Panc1 (cell line): ENCODE measurements at regions not wholly inside any gene's neighbourhood (a gene's known extent, or its start where the extent isn't known, plus 50 kb on each side); places are given as distances from the start of the nearest gene placed in this dataset.

Experiments used
- ATAC-seq: fragments of 200-7000 bp; cut with Tn5 transposase; 2 replicates; pipeline ENCODE4 v1.9.1; 2020; ENCODE audit warnings: mild to moderate bottlenecking, moderate library complexity
- BruUV-seq: library from RNA; stranded (reverse); fragments of 400-500 nt; replicated peaks from 2 replicates; lab custom pipeline; 2021; lab: Mats Ljungman, UMichigan
- CTCF ChIA-PET: fragments of 300-600 bp; sonication (Branson Sonifier 250); formaldehyde crosslinking; loops from one replicate; lab custom pipeline; 2022; ENCODE audit warnings: antibody characterized with exemption; lab: Charles Lee
- POLR2A ChIA-PET: fragments of 300-600 bp; sonication (Branson Sonifier 250); formaldehyde crosslinking; loops from one replicate; lab custom pipeline; 2022; ENCODE audit warnings: antibody characterized with exemption; lab: Charles Lee
- DNase-seq: peaks from one replicate; pipeline ENCODE4 v3.0.0-alpha.2; 2010; ENCODE audit warnings: low read depth, low spot score
- H3K27ac ChIP-seq: 2 replicates; pipeline ENCODE4 v1.5.1; 2011; ENCODE audit warnings: mild to moderate bottlenecking, low read length, inconsistent platforms
- H3K27me3 ChIP-seq: fragments of 200-500 bp; sonication (Bioruptor generic); 2 replicates; pipeline ENCODE4 v1.6.0; 2014; ENCODE audit warnings: low read length, inconsistent platforms; ENCODE audit not compliant: control insufficient read depth, insufficient read depth
- H3K36me3 ChIP-seq: fragments of 200-500 bp; sonication (Bioruptor generic); 2 replicates; pipeline ENCODE4 v1.5.1; 2014; ENCODE audit warnings: inconsistent platforms, mild to moderate bottlenecking, low read length, moderate library complexity; ENCODE audit not compliant: control insufficient read depth, insufficient read depth
- H3K4me1 ChIP-seq: 2 replicates; pipeline ENCODE4 v1.5.1; 2011; ENCODE audit warnings: inconsistent platforms, mild to moderate bottlenecking, low read length, moderate library complexity; ENCODE audit not compliant: control insufficient read depth, insufficient read depth
- H3K4me3 ChIP-seq, 2 experiments: 2 replicates each; pipeline ENCODE4 v1.5.1; 2011 to 2012; ENCODE audit warnings: low read depth in 2 of 2, low read length in 2 of 2, mild to moderate bottlenecking in 2 of 2, inconsistent platforms in 1 of 2, moderate library complexity in 1 of 2
- H3K9me3 ChIP-seq: fragments of 200-500 bp; sonication (Bioruptor generic); 2 replicates; pipeline ENCODE4 v1.5.1; 2014; ENCODE audit warnings: low read depth, mild to moderate bottlenecking, inconsistent platforms, low read length, moderate library complexity; ENCODE audit not compliant: control insufficient read depth, insufficient read depth
- POLR2AphosphoS5 ChIP-seq: IDR thresholded peaks from 2 replicates; pipeline ENCODE4 v1.6.1; 2012; ENCODE audit warnings: mild to moderate bottlenecking, low read depth, low read length, moderate library complexity
- SIN3A ChIP-seq: IDR thresholded peaks from 2 replicates; pipeline ENCODE4 v1.6.1; 2012; ENCODE audit warnings: low read depth, mild to moderate bottlenecking, low read length, moderate library complexity, borderline replicate concordance; ENCODE audit not compliant: insufficient read depth
- TCF7L2 ChIP-seq: IDR thresholded peaks from 2 replicates; pipeline ENCODE4 v1.6.1; 2011; ENCODE audit warnings: mild to moderate bottlenecking, low read depth, low read length, inconsistent platforms
- in situ Hi-C: cut with HindIII; loops from 2 replicates; pipeline ENCODE4 v1.10.0; 2016; ENCODE audit warnings: low sequenced_read_pairs, low pct_unique_long_range_greater_than_20kb
- intact Hi-C: fragments of 100-400 bp; cut with micrococcal nuclease; formaldehyde crosslinking; loops from one replicate; pipeline ENCODE4 v1.10.0; 2022; ENCODE audit not compliant: unreplicated experiment
- TF ChIP-seq, protein P1 (sequence below): fragments of 450-650 bp; IDR thresholded peaks from 2 replicates; pipeline ENCODE4 v1.5.1; 2017; ENCODE audit warnings: mild to moderate bottlenecking
- TF ChIP-seq, protein P2 (sequence below), 2 experiments: IDR thresholded peaks; 2 replicates each; pipeline ENCODE4 v1.6.1; 2011 to 2012; ENCODE audit warnings: low read depth in 2 of 2, control low read depth in 1 of 2, low read length in 1 of 2, mild to moderate bottlenecking in 1 of 2, moderate library complexity in 1 of 2; ENCODE audit not compliant: insufficient read depth in 1 of 2

DNA sequence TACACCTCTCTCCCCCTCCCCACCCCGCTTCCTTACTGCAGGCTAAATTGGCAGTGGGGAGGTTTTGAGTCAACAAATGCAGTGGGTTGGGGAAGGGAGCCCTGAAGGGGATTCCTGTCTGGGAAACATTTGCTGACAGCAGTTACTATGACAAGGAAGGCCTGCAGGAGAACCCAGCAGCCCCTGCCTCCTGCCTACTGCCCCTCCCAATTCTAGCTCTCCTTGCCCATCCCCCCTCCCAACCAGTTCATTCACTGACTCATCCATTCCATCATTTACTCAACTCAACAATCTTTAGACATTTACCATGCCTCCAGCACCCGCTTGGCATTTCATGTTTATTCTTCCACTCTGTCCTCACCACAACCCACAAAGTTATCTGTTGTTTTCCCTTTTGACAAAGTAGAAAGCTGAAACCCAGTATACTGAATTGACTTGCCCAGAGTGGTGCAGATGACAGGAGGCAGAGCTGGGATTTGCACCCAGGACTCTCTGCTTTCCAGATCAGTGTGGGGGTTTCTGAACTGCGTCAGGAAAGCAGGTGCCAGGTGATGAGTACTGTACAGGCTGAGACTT is 75.0 kb downstream of the MAGEF1 start:
- H3K27me3 ChIP-seq = no peaks in the 10 kb centered on the region
- DNase-seq (no peak), ATAC-seq (no peak)
- ChIA-PET POLR2A (no interaction called here), CTCF (interaction anchor here (0.5 kb wide), 1 partner anchor 213 kb away, joined by 3 read pairs; no protein-coding TSS in a partner anchor)
- H3K4me1 ChIP-seq = no peaks in the 10 kb centered on the region
- H3K4me3 ChIP-seq = no peak overlapping the region
- no peak overlapping the region for H3K27ac ChIP-seq
- BruUV-seq = no TSS peak
- TF ChIP-seq POLR2AphosphoS5 (no peak), TCF7L2 (no peak), SIN3A (no peak)
- TF ChIP-seq, protein P1, sequence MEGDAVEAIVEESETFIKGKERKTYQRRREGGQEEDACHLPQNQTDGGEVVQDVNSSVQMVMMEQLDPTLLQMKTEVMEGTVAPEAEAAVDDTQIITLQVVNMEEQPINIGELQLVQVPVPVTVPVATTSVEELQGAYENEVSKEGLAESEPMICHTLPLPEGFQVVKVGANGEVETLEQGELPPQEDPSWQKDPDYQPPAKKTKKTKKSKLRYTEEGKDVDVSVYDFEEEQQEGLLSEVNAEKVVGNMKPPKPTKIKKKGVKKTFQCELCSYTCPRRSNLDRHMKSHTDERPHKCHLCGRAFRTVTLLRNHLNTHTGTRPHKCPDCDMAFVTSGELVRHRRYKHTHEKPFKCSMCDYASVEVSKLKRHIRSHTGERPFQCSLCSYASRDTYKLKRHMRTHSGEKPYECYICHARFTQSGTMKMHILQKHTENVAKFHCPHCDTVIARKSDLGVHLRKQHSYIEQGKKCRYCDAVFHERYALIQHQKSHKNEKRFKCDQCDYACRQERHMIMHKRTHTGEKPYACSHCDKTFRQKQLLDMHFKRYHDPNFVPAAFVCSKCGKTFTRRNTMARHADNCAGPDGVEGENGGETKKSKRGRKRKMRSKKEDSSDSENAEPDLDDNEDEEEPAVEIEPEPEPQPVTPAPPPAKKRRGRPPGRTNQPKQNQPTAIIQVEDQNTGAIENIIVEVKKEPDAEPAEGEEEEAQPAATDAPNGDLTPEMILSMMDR = no peak
- intact Hi-C loops (no loop called here), in situ Hi-C loops (no loop called here)
- no peaks in the 10 kb centered on the region for H3K36me3 ChIP-seq
- no peaks in the 10 kb centered on the region for H3K9me3 ChIP-seq

DNA sequence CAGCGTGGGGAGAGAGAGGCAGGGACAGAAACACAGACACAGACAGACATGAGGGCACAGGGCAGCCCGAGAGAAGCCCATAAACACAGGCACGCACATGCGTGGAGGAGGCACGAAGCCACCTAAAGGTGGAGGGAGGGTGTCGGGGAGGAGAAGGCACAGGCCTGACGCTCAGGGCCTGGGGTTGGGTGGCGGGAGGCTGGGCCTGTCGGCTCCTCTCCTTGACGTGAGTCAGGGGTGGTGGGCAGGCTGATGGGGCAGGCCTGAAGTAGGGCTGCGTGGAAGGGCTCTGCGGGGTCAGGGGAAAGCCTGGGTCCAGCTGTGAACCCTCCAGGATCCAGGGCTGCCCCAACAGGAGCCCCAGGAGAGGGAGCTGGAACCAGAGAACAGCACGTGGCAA is 74.2 kb downstream of the EPHB3 start:
- Histone ChIP-seq H3K9me3 (no peaks in the 10 kb centered on the region), H3K36me3 (no peaks in the 10 kb centered on the region), H3K27ac (no peak overlapping the region), H3K4me3 (no peak overlapping the region), H3K4me1 (no peaks in the 10 kb centered on the region), H3K27me3 (no peaks in the 10 kb centered on the region)
- 0 out of 2 replicates have a peak, but pooled peaks have one; percentile 23 for ATAC-seq
- no TSS peak for BruUV-seq
- ChIA-PET CTCF (no interaction called here), POLR2A (no interaction called here)
- DNase-seq = no peak
- TF ChIP-seq, protein P1 = no peak
- TF ChIP-seq SIN3A = no peak
- TF ChIP-seq, protein P2, sequence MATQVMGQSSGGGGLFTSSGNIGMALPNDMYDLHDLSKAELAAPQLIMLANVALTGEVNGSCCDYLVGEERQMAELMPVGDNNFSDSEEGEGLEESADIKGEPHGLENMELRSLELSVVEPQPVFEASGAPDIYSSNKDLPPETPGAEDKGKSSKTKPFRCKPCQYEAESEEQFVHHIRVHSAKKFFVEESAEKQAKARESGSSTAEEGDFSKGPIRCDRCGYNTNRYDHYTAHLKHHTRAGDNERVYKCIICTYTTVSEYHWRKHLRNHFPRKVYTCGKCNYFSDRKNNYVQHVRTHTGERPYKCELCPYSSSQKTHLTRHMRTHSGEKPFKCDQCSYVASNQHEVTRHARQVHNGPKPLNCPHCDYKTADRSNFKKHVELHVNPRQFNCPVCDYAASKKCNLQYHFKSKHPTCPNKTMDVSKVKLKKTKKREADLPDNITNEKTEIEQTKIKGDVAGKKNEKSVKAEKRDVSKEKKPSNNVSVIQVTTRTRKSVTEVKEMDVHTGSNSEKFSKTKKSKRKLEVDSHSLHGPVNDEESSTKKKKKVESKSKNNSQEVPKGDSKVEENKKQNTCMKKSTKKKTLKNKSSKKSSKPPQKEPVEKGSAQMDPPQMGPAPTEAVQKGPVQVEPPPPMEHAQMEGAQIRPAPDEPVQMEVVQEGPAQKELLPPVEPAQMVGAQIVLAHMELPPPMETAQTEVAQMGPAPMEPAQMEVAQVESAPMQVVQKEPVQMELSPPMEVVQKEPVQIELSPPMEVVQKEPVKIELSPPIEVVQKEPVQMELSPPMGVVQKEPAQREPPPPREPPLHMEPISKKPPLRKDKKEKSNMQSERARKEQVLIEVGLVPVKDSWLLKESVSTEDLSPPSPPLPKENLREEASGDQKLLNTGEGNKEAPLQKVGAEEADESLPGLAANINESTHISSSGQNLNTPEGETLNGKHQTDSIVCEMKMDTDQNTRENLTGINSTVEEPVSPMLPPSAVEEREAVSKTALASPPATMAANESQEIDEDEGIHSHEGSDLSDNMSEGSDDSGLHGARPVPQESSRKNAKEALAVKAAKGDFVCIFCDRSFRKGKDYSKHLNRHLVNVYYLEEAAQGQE (IDR thresholded peaks at IDR 0.05; ENCODE audit: insufficient read depth in 1 of 2, low read depth in 2 of 2, low read length in 1 of 2) = no peak
- no peak for TF ChIP-seq TCF7L2
- no peak for TF ChIP-seq POLR2AphosphoS5
- in situ Hi-C loops (no loop called here), intact Hi-C loops (no loop called here)
